ENCODE measurements at regions not wholly inside any gene's neighbourhood (a gene's known extent, or its start where the extent isn't known, plus 50 kb on each side); places are given as distances from the start of the nearest gene placed in this dataset.

GRCh38 chr11:91664521-91664920, 560.1 kb upstream of the FAT3 start:
- TF ChIP-seq, protein P1, sequence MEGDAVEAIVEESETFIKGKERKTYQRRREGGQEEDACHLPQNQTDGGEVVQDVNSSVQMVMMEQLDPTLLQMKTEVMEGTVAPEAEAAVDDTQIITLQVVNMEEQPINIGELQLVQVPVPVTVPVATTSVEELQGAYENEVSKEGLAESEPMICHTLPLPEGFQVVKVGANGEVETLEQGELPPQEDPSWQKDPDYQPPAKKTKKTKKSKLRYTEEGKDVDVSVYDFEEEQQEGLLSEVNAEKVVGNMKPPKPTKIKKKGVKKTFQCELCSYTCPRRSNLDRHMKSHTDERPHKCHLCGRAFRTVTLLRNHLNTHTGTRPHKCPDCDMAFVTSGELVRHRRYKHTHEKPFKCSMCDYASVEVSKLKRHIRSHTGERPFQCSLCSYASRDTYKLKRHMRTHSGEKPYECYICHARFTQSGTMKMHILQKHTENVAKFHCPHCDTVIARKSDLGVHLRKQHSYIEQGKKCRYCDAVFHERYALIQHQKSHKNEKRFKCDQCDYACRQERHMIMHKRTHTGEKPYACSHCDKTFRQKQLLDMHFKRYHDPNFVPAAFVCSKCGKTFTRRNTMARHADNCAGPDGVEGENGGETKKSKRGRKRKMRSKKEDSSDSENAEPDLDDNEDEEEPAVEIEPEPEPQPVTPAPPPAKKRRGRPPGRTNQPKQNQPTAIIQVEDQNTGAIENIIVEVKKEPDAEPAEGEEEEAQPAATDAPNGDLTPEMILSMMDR (IDR thresholded peaks at IDR 0.05), result no peak
- TF ChIP-seq REST (IDR thresholded peaks at IDR 0.05; ENCODE audit: insufficient read depth in 1 of 2, low read depth in 2 of 2, low read length in 1 of 2), result no peak
